ENCODE measurements at regions not wholly inside any gene's neighbourhood (a gene's known extent, or its start where the extent isn't known, plus 50 kb on each side); places are given as distances from the start of the nearest gene placed in this dataset.

GRCh38 chr7:119329715-119330114 lies 943.3 kb upstream of the KCND2 start:
- no peaks in the 10 kb centered on the region for H3K9me3 ChIP-seq (ENCODE audit: control insufficient read depth, low read depth, low read length)
- H3K27ac ChIP-seq (ENCODE audit: control insufficient read depth, insufficient read depth, low read length) = no peak overlapping the region
- H3K4me3 ChIP-seq (ENCODE audit: control insufficient read depth in 2 of 3, extremely low read depth in 1 of 3, insufficient read depth in 2 of 3, low read depth in 1 of 3, low read length in 3 of 3) = no peak overlapping the region
- TF ChIP-seq EZH2 (IDR thresholded peaks at IDR 0.05; ENCODE audit: low read length) (no peak), CTCF (optimal IDR thresholded peaks at IDR 0.05 in 1 of 3, IDR thresholded peaks at IDR 0.05 in 1 of 3, conservative IDR thresholded peaks at IDR 0.05 in 1 of 3; ENCODE audit: extremely low read depth in 1 of 3, insufficient read depth in 2 of 3, low read length in 3 of 3) (no peak)
- no peaks in the 10 kb centered on the region for H3K4me1 ChIP-seq (ENCODE audit: control insufficient read depth, extremely low read depth, insufficient read depth, low read length)
- no peak for FAIRE-seq
- H3K27me3 ChIP-seq (ENCODE audit: control insufficient read depth, extremely low read depth, insufficient read depth, low read length) = no peaks in the 10 kb centered on the region
- H3K9me1 ChIP-seq (ENCODE audit: control insufficient read depth, extremely low read depth, insufficient read depth, low read length) = no peaks in the 10 kb centered on the region
- H3K9ac ChIP-seq (ENCODE audit: control insufficient read depth, extremely low read depth, insufficient read depth, low read length) = no peak overlapping the region
- H3K79me2 ChIP-seq (ENCODE audit: control insufficient read depth, insufficient read depth, low read length) = no peaks in the 10 kb centered on the region
- no peak overlapping the region for H3K4me2 ChIP-seq (ENCODE audit: control insufficient read depth, extremely low read depth, insufficient read depth, low read depth, low read length)
- no peak overlapping the region for H2AFZ ChIP-seq (ENCODE audit: control insufficient read depth, low read length)
- dilution Hi-C loops (cut with MboI; ENCODE audit: extremely low pct_ligation_motif_present, low sequenced_read_pairs) = no loop called here
- no peak for DNase-seq (ENCODE audit: low read depth, low spot score)
- no peaks in the 10 kb centered on the region for H4K20me1 ChIP-seq (ENCODE audit: control insufficient read depth, extremely low read depth, insufficient read depth, low read length)
- no peaks in the 10 kb centered on the region for H3K36me3 ChIP-seq (ENCODE audit: control insufficient read depth in 2 of 2, extremely low read depth in 1 of 2, insufficient read depth in 2 of 2, low read length in 2 of 2)

- Histone ChIP-seq H3K9me1 (ENCODE audit: control insufficient read depth, extremely low read depth, insufficient read depth, low read length) (no peaks in the 10 kb centered on the region), H3K27me3 (ENCODE audit: control insufficient read depth, extremely low read depth, insufficient read depth, low read length) (no peaks in the 10 kb centered on the region), H4K20me1 (ENCODE audit: control insufficient read depth, extremely low read depth, insufficient read depth, low read length) (no peaks in the 10 kb centered on the region), H3K4me1 (ENCODE audit: control insufficient read depth, extremely low read depth, insufficient read depth, low read length) (no peaks in the 10 kb centered on the region), H3K9ac (ENCODE audit: control insufficient read depth, extremely low read depth, insufficient read depth, low read length) (no peak overlapping the region), H3K79me2 (ENCODE audit: control insufficient read depth, insufficient read depth, low read length) (no peaks in the 10 kb centered on the region), H3K9me3 (ENCODE audit: control insufficient read depth, low read depth, low read length) (no peaks in the 10 kb centered on the region), H2AFZ (ENCODE audit: control insufficient read depth, low read length) (no peak overlapping the region), H3K4me2 (ENCODE audit: control insufficient read depth, extremely low read depth, insufficient read depth, low read depth, low read length) (no peak overlapping the region), H3K4me3 (ENCODE audit: control insufficient read depth in 2 of 3, extremely low read depth in 1 of 3, insufficient read depth in 2 of 3, low read depth in 1 of 3, low read length in 3 of 3) (no peak overlapping the region), H3K36me3 (ENCODE audit: control insufficient read depth in 2 of 2, extremely low read depth in 1 of 2, insufficient read depth in 2 of 2, low read length in 2 of 2) (no peaks in the 10 kb centered on the region), H3K27ac (ENCODE audit: control insufficient read depth, insufficient read depth, low read length) (no peak overlapping the region)
- TF ChIP-seq EZH2 (IDR thresholded peaks at IDR 0.05; ENCODE audit: low read length) (no peak), CTCF (optimal IDR thresholded peaks at IDR 0.05 in 1 of 3, IDR thresholded peaks at IDR 0.05 in 1 of 3, conservative IDR thresholded peaks at IDR 0.05 in 1 of 3; ENCODE audit: extremely low read depth in 1 of 3, insufficient read depth in 2 of 3, low read length in 3 of 3) (no peak)
- dilution Hi-C loops (cut with MboI; ENCODE audit: extremely low pct_ligation_motif_present, low sequenced_read_pairs) = no loop called here
- DNase-seq (ENCODE audit: low read depth, low spot score) (no peak), FAIRE-seq (no peak)
Measured at GRCh38 chr7:119335405-119335804, 937.6 kb upstream of the KCND2 start.

Measured in keratinocyte (primary cell).